NT2/D1 (cell line): ENCODE measurements at regions not wholly inside any gene's neighbourhood (a gene's known extent, or its start where the extent isn't known, plus 50 kb on each side); places are given as distances from the start of the nearest gene placed in this dataset.

Experiments used
- DNase-seq: peaks from one replicate; pipeline ENCODE4 v3.0.0-alpha.2; 2011; ENCODE audit warnings: low read depth, low spot score
- H3K27me3 ChIP-seq: 2 replicates; pipeline ENCODE4 v1.6.0; 2011; ENCODE audit warnings: mild to moderate bottlenecking; ENCODE audit not compliant: insufficient read length, insufficient read depth
- H3K36me3 ChIP-seq: 2 replicates; pipeline ENCODE4 v1.6.1; 2011; ENCODE audit warnings: mild to moderate bottlenecking, low read length, mixed read lengths; ENCODE audit not compliant: insufficient read depth, insufficient read length
- H3K4me1 ChIP-seq: 2 replicates; pipeline ENCODE4 v1.5.1; 2011; ENCODE audit not compliant: insufficient read depth, insufficient read length
- H3K4me3 ChIP-seq: 2 replicates; pipeline ENCODE4 v1.5.1; 2011; ENCODE audit warnings: low read depth; ENCODE audit not compliant: insufficient read length
- H3K9ac ChIP-seq: 2 replicates; pipeline ENCODE4 v1.6.0; 2011; ENCODE audit warnings: low read depth; ENCODE audit not compliant: insufficient read length
- H3K9me3 ChIP-seq: 2 replicates; pipeline ENCODE4 v1.5.1; 2011; ENCODE audit warnings: mild to moderate bottlenecking, low read length; ENCODE audit not compliant: insufficient read depth
- SUZ12 ChIP-seq: IDR thresholded peaks from 2 replicates; pipeline ENCODE4 v1.6.1; 2011; ENCODE audit not compliant: insufficient read length, insufficient read depth; ENCODE audit errors: extremely low read depth
- YY1 ChIP-seq: IDR thresholded peaks from 2 replicates; pipeline ENCODE4 v1.6.1; 2011; ENCODE audit not compliant: insufficient read length, insufficient read depth
- ZNF274 ChIP-seq: IDR thresholded peaks from 2 replicates; pipeline ENCODE4 v1.6.1; 2011; ENCODE audit warnings: mild to moderate bottlenecking, low read depth, low read length

- Histone ChIP-seq H3K4me3 (no peak overlapping the region), H3K36me3 (no peaks in the 10 kb centered on the region), H3K9ac (no peak overlapping the region), H3K4me1 (no peaks in the 10 kb centered on the region), H3K27me3 (no peaks in the 10 kb centered on the region), H3K9me3 (no peaks in the 10 kb centered on the region)
- no peak for DNase-seq
- TF ChIP-seq SUZ12: no peak
- no peak for TF ChIP-seq YY1
- no peak for TF ChIP-seq ZNF274
These were observed 453.6 kb downstream of the IRS2 start for GRCh38 chr13:109332506-109333499.

GRCh38 chr13:109331898-109332297 is 454.5 kb downstream of the IRS2 start:
- Histone ChIP-seq H3K9ac (no peak overlapping the region), H3K9me3 (no peaks in the 10 kb centered on the region), H3K27me3 (no peaks in the 10 kb centered on the region), H3K36me3 (no peaks in the 10 kb centered on the region), H3K4me3 (no peak overlapping the region), H3K4me1 (no peaks in the 10 kb centered on the region)
- DNase-seq: no peak
- TF ChIP-seq SUZ12 (no peak), ZNF274 (no peak), YY1 (no peak)

- no peaks in the 10 kb centered on the region for H3K36me3 ChIP-seq
- no peak for DNase-seq
- H3K9me3 ChIP-seq: no peaks in the 10 kb centered on the region
- TF ChIP-seq ZNF274 (no peak), YY1 (no peak), SUZ12 (no peak)
- H3K9ac ChIP-seq: no peak overlapping the region
- no peaks in the 10 kb centered on the region for H3K4me1 ChIP-seq
- no peaks in the 10 kb centered on the region for H3K27me3 ChIP-seq
- no peak overlapping the region for H3K4me3 ChIP-seq
These were observed 455.4 kb downstream of the IRS2 start for GRCh38 chr13:109331011-109331433.

GRCh38 chr13:109330123-109330522 is 456.3 kb downstream of the IRS2 start:
- DNase-seq: no peak
- H3K4me1 ChIP-seq: no peaks in the 10 kb centered on the region
- H3K9ac ChIP-seq: no peak overlapping the region
- TF ChIP-seq SUZ12 (no peak), ZNF274 (no peak), YY1 (no peak)
- H3K27me3 ChIP-seq: no peaks in the 10 kb centered on the region
- H3K4me3 ChIP-seq: no peak overlapping the region
- H3K9me3 ChIP-seq: no peaks in the 10 kb centered on the region
- H3K36me3 ChIP-seq: no peaks in the 10 kb centered on the region

- no peak for DNase-seq
- TF ChIP-seq YY1: no peak
- no peak for TF ChIP-seq ZNF274
- no peak for TF ChIP-seq SUZ12
- Histone ChIP-seq H3K9ac (no peak overlapping the region), H3K36me3 (no peaks in the 10 kb centered on the region), H3K4me1 (no peaks in the 10 kb centered on the region), H3K4me3 (no peak overlapping the region), H3K9me3 (no peaks in the 10 kb centered on the region), H3K27me3 (no peaks in the 10 kb centered on the region)
These were observed 457.2 kb downstream of the IRS2 start for GRCh38 chr13:109329175-109329574.

GRCh38 chr13:109326601-109327000 is 459.8 kb downstream of the IRS2 start:
- TF ChIP-seq YY1 (no peak), SUZ12 (no peak), ZNF274 (no peak)
- no peak overlapping the region for H3K9ac ChIP-seq
- H3K4me3 ChIP-seq: no peak overlapping the region
- no peaks in the 10 kb centered on the region for H3K36me3 ChIP-seq
- H3K9me3 ChIP-seq: no peaks in the 10 kb centered on the region
- no peak for DNase-seq
- H3K27me3 ChIP-seq: no peaks in the 10 kb centered on the region
- no peaks in the 10 kb centered on the region for H3K4me1 ChIP-seq

GRCh38 chr13:109323338-109323737 is 463.0 kb downstream of the IRS2 start:
- Histone ChIP-seq H3K36me3 (no peaks in the 10 kb centered on the region), H3K9me3 (no peaks in the 10 kb centered on the region; the same call in 1 of the 2 replicates), H3K9ac (no peak overlapping the region), H3K27me3 (no peaks in the 10 kb centered on the region), H3K4me1 (no peaks in the 10 kb centered on the region), H3K4me3 (no peak overlapping the region)
- no peak for TF ChIP-seq SUZ12
- no peak for TF ChIP-seq ZNF274
- TF ChIP-seq YY1: no peak
- DNase-seq: no peak
